Right lung (tissue), 2 donors: ENCODE measurements at regions not wholly inside any gene's neighbourhood (a gene's known extent, or its start where the extent isn't known, plus 50 kb on each side); places are given as distances from the start of the nearest gene placed in this dataset.

Experiments
- DNase-seq, 2 donors: peaks; one replicate each; pipeline ENCODE4 v3.0.0-alpha.2; 2013

- DNase-seq, result no peak
Observed at GRCh38 chr13:75231235-75231634, 250.7 kb downstream of the TBC1D4 start.

- no peak for DNase-seq
Observed at GRCh38 chr13:75226733-75227435, 255.1 kb downstream of the TBC1D4 start.

- peak; percentile 25 to 36 for DNase-seq
Observed at GRCh38 chr13:75226092-75226491, 255.9 kb downstream of the TBC1D4 start.

- DNase-seq, result no peak
Observed at GRCh38 chr13:75225288-75226032, 256.5 kb downstream of the TBC1D4 start.

- DNase-seq, result no peak
Observed at GRCh38 chr13:75224053-75224742, 257.8 kb downstream of the TBC1D4 start.

- no peak for DNase-seq
Observed at GRCh38 chr13:75222031-75222430, 259.9 kb downstream of the TBC1D4 start.

- no peak for DNase-seq
Observed at GRCh38 chr13:75220861-75221260, 261.1 kb downstream of the TBC1D4 start.

GRCh38 chr13:75220238-75220542 is 261.8 kb downstream of the TBC1D4 start:
- no peak for DNase-seq

GRCh38 chr13:75219479-75220237 is 262.3 kb downstream of the TBC1D4 start:
- peak; percentile 63 to 78 for DNase-seq

- DNase-seq, result peak in 1 of 2 donors; percentile 42
Observed at GRCh38 chr13:75217949-75218348, 264.0 kb downstream of the TBC1D4 start.

GRCh38 chr13:75216038-75216437 is 265.9 kb downstream of the TBC1D4 start:
- no peak for DNase-seq

GRCh38 chr13:75214846-75215245 is 267.1 kb downstream of the TBC1D4 start:
- DNase-seq, result no peak

GRCh38 chr13:75202981-75203380 is 279.0 kb downstream of the TBC1D4 start:
- no peak for DNase-seq

- DNase-seq, result no peak
Observed at GRCh38 chr13:75197803-75198202, 284.2 kb downstream of the TBC1D4 start.

GRCh38 chr13:75196147-75196837 is 285.7 kb downstream of the TBC1D4 start:
- peak; percentile 23 to 28 for DNase-seq

GRCh38 chr13:75195495-75196146 is 286.3 kb downstream of the TBC1D4 start:
- DNase-seq, result no peak

GRCh38 chr13:75194717-75195462 is 287.1 kb downstream of the TBC1D4 start:
- no peak for DNase-seq

- DNase-seq, result peak; percentile 29 to 41
Observed at GRCh38 chr13:75186379-75186778, 295.6 kb downstream of the TBC1D4 start.

- DNase-seq, result no peak
Observed at GRCh38 chr13:75181906-75182305, 300.1 kb downstream of the TBC1D4 start.

- no peak for DNase-seq
Observed at GRCh38 chr13:75180805-75181455, 301.0 kb downstream of the TBC1D4 start.
